GM12872 (cell line): ENCODE measurements at regions not wholly inside any gene's neighbourhood (a gene's known extent, or its start where the extent isn't known, plus 50 kb on each side); places are given as distances from the start of the nearest gene placed in this dataset.

Experiments
- CTCF ChIP-seq: IDR thresholded peaks from 3 replicates; pipeline ENCODE4 v1.5.1; 2011; ENCODE audit warnings: low read depth, mild to moderate bottlenecking, low read length, moderate library complexity; ENCODE audit not compliant: insufficient read depth

GRCh38 chr12:24034894-24035293, 85.4 kb upstream of the SOX5 start:
- no peak for TF ChIP-seq CTCF

- TF ChIP-seq CTCF: no peak
Measured at GRCh38 chr12:24034160-24034559, 84.7 kb upstream of the SOX5 start.

- peak; percentile 34 for TF ChIP-seq CTCF
Measured at GRCh38 chr12:24027352-24027751, 77.9 kb upstream of the SOX5 start.

GRCh38 chr12:24025153-24025798, 75.8 kb upstream of the SOX5 start:
- peak; percentile 52 for TF ChIP-seq CTCF

GRCh38 chr12:24023081-24023480, 73.6 kb upstream of the SOX5 start:
- TF ChIP-seq CTCF: no peak

GRCh38 chr12:24021164-24021502, 71.7 kb upstream of the SOX5 start:
- no peak for TF ChIP-seq CTCF

GRCh38 chr12:24020397-24021163, 71.1 kb upstream of the SOX5 start:
- no peak for TF ChIP-seq CTCF
